Stimulated activated CD4-positive, alpha-beta T cell treated with anti-CD3 and anti-CD28 coated beads, Interleukin-2, amount 100 ng/mL, for 4 hours (primary cell): ENCODE measurements at regions not wholly inside any gene's neighbourhood (a gene's known extent, or its start where the extent isn't known, plus 50 kb on each side); places are given as distances from the start of the nearest gene placed in this dataset.

Experiments used
- DNase-seq: peaks from one replicate; pipeline ENCODE4 v3.0.0-alpha.2; 2020; ENCODE audit warnings: low read depth

DNA sequence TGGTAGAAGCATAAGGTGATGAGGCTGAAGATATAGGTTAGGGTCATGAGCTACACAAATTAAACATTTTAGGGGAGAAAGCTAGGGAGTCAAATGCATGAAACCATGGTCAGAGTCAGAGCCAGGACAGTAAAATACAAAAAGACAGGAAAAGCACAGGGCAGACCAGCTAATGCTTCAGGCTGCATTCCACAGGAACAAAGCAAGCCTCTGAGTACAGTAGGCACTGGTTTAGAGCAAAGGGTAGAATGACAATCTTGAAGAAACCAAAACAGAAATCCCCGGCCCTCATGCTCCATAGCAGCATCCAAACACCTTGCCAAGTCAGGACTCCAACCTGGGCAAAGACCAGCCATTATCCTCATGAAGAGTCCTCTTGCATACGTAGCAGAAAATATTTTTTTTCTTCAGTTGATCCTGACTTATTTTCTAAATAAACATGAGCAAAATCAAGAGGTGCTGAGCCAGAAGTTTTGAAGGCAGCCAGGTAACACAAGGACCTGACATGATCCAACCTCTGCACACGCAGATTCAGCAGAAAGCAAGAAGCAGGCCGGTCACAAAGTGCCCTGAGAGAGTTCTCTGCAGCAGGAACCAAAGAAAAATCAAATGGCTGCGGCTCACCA, 273.1 kb downstream of the TTLL7 start:
- no peak for DNase-seq

DNA sequence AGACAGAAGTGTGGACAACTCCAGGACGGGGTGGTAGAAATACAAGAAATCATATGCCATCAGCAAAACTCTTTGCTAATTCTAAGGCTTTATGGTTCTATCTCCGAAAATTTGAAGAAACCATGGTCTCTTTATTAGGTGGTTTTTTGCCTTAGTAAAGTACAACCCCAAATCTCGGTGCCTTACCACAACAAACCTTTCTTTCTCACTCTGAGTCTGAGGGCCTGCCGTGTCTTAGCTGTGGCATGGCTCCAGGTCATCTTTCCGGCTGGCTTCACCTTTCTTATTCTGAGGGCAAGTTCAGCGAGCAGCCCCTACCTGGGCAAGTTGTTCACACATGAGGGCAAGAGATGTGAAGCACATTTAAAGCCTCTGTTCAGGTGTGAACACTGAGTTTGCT, 280.6 kb downstream of the TTLL7 start:
- no peak for DNase-seq

DNA sequence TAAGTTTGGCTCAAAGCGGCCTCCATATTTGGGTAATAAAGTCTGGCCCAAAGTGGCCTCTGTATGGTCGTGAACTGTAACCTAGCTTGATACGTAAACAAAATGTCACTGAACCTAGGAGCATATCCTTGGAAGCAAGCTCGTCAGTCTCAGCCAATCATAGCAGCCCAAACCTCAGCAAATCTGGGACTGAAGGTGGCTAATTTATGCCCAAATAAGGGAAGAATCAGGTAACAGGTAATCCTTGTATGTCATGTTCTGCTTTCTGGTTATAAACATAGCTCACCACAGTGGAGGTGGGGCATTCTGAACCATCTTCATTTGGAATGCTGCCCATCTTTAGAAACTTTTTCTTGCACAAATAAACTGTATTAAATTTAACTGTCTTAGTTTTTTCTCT, 281.1 kb downstream of the TTLL7 start:
- no peak for DNase-seq

DNA sequence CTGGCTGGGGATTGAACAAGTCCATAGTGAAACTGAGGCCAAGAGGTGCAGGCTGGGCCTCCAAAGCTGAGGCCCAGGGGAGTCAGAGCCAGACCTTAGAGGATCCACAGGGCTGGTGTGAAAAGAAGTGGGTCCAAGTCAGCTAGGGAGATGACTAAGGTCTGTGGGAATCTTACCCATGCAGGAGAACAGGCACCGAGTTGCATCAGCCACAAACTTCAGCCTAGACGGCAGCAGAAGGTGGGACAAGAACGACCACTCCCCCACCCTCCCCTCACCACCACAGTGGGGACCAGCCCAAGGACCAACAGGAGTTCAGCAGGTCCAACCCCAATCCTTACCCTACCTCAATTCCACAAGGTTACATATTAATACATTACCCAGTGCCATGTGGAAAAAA, 282.3 kb downstream of the TTLL7 start:
- DNase-seq: no peak

DNA sequence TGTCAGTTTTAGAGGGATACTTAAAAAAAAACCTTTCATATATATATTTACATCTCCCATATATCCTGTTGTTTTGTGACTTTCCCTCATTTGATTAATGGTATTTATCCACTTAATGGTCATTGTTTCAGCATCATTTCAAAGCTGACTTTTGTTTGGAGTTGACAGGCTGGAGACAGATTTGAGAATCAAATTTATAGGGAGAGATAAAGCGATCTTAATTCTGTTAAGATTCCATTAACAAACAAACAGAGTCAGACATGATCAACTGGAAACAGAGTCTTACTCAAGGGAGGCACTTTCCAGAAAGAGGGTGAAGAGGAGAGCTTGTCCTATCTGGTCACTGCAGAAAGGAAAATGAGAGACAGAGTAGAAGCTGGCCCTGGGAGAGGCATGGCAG, 283.4 kb downstream of the TTLL7 start:
- no peak for DNase-seq

DNA sequence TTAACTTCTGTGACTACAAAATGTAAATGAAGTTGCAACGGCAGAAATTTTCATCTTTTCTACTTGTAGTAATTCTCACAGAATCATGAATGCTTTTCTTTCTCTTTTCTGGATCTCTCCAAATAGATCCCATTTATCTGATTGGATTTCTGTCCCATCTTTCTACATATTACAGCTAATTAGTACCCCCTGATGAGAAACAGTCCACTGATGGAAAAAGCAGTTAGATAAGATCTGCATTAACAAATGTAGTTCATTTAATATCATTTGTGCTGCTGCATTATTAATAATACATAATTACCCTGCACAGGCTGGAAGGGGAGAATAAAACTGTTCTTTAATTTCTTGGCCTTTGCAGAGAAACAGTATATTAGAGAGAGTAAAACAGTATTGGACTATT, 289.3 kb downstream of the TTLL7 start:
- no peak for DNase-seq

DNA sequence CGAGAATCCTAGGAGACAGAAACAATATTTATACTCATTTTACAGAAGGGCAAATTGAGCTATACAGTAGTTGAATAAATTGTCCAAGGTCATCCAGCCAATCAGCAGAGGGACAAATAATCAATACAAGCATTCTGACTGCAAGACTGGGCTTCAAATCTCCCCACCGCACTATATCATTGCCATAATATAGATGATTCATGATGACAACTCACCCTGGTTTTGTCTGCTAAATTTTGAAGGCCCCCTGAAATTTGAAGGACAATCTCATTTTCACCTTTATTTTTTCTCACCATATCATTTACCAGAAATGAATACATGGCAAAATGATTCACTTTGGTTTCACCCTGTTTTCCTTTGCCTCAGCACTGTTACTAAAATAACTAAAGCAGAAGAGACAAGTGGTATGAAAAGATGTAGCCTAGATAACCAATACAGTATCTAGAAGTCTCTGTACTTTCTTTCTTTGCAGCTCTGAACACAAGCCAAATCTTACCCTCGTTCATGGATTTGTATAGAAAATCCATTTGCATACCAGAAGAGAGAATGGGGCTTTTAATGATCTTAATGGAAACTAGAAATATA, 292.5 kb downstream of the TTLL7 start:
- no peak for DNase-seq

DNA sequence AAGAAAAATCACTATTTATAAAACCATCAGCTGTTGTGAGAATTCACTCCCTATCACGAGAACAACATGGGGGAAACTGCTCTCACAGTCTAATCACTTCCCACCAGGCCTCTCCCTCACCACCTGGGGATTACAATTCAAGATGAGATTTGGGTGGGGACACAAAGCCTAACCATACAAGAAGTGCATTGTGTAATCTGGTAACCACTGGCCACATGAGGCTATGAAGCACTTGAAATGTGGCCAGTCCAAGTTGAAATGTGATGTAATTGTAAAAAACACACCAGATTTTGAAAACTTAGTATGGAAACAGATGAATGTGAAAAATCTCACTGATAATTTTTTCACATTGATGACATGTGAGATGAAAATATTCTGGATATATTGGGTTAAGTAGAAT, 293.8 kb downstream of the TTLL7 start:
- no peak for DNase-seq

DNA sequence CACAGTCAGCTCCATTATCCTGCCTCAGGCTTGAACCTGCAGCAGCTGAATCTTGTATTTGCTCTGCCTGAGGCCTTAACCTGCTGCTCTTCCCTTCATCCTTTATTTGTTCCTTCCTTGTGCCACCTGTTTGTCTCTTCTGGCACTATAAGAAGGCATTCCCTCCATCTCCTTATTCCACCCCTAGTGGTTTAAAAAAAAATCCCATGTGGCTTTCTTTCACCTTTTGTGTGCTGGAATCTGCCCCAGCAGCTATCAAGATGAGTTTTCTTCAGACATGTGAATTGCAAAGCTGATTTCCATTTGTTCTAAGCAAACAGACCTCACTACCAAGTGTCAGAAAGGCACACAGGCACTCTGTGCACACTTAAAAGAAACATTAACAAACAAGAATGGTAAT, 294.6 kb downstream of the TTLL7 start:
- DNase-seq: no peak

DNA sequence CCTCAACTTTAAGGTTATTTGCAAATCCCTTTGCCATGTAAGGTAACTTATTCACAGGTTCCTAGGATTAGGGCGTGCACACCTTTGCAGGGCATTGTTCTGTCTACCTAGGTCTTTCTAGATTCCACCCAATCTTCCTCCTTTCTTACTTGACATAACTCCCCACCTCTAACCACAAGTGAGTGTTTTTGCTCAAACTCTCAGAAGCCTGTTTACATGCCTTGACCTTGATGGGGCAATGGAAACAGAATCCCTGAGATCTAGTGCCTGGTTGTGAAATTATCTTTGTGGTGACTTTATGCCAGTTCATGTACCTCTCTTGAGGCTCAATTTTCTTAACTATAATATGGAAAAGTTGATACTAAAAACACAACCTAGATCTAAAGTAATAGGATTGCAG, 296.6 kb downstream of the TTLL7 start:
- no peak for DNase-seq

DNA sequence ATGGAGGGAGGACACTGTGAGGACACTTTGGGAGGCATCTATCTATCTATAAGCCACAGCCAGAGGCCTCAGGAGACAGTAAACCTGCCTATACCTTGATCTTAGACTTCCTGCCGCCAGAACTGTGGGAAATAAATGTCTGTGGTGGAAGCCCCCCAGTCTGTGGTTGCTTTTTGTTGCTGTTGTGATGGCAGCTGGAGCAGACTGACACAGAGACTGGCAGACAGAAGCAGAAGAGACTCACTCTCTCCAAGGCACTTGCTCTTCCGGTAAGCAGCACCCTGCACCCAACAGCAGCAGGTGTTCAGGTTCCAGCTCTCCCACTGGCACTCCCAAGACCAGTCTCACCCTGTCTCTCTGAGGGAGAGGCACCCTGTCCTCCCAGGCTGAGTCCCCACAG, 297.6 kb downstream of the TTLL7 start:
- no peak for DNase-seq

DNA sequence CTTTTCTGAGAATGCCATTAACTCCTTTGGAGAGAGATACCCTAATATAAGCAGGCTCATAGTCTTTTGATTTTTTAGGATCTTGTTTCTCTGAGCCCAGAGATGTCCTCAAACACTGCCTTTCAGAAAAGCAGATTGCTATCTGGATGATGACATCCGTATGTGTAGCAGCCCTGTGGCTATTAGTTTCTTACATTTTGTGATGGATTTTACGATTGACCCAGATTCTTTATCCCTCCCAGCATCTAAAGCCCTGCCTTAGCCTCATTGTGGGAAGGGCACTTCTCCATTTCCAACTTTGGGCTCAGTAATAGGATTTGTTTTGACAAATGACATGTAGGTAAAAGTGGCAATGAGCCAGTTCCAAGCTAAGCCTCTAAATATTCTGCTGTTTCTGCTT, 300.3 kb downstream of the TTLL7 start:
- DNase-seq: no peak

DNA sequence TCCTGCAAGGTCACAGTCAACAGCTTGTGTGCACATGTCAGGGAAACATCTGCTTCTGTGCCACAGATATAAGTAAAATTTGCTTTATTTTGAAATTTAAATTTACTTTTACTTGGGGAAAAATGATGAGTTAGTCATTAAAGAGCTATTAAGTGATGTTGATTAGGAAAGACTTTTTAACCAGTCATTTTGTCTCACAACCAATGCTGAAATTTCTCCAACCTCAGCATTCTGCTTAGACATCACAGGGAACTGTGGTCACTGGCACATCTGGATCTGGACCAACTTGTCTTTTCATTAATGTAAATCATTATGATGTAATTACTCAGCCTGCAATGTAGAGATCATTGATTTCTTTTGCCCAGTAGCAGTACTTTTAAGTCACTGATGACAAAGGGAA, 301.0 kb downstream of the TTLL7 start:
- DNase-seq: no peak

DNA sequence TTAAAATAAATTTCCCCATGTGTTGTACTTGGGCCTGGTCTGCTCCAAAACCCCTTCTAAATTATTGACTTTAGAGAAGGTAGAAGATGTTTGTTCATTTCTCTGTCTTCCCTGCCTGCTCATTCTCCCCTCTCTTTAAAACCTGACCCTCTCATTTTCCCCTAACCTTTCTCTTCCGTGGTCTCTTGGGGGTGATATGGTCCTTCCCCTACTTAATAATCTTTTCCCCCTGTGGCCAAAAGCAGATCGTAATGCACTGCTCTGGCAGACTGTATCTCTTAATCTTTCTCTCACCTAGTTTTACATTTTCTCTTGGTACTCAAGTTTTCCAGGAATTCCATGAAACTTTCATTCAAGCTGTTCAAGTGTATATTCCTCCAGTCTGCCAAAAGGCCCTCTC, 301.7 kb downstream of the TTLL7 start:
- DNase-seq: no peak

DNA sequence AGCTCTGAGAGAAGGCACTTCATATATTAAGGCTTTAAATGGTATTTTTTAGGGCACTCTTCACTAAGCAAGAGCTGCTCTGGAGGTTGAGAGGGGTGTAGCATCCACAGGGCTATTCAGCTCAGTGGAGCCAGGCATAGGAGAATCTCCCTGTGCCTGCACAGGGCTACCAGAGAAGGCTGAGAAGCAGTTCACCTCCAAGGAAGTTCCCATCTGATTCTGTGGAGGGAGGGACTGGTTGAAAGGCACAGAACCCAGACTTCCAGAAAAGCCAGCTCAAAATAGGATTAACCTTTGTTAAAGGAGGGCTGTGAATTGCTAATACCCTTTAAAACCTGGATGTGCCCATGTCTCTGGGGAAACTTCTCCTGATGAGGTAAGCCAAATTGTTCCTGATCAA, 304.5 kb downstream of the TTLL7 start:
- DNase-seq: no peak

DNA sequence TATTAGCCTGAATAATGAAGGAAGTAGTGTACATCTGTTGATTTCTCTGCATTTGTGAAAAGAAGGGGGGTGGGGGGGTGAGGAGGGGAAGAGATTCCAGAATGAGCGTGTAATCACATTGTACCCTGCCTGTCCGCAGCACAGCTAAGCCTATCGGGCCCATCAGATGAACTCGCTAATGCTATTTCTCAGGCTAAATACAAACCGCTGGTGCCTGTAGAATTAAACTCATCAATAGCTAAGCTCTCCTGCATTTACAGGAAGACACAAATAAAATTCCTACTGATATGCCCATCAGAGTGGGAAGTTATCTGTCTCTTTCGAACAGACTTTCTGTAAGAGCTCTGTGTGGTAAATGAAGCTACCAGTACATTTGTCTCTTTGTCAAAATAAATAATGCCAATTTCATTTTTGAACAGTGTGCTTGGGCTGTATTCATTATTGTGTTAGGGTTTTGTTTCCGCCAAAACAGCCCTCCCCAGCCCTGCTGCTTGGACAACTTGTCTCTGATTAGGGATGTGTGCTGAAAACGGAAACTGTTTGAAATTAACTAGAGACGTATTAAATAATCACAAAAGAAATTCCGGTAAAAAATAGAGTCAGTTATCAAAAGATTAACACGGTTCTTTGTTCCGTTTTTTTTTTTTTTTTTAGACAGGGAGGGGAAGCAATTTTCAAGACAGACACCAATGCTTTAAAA, 305.4 kb downstream of the TTLL7 start:
- DNase-seq: no peak

DNA sequence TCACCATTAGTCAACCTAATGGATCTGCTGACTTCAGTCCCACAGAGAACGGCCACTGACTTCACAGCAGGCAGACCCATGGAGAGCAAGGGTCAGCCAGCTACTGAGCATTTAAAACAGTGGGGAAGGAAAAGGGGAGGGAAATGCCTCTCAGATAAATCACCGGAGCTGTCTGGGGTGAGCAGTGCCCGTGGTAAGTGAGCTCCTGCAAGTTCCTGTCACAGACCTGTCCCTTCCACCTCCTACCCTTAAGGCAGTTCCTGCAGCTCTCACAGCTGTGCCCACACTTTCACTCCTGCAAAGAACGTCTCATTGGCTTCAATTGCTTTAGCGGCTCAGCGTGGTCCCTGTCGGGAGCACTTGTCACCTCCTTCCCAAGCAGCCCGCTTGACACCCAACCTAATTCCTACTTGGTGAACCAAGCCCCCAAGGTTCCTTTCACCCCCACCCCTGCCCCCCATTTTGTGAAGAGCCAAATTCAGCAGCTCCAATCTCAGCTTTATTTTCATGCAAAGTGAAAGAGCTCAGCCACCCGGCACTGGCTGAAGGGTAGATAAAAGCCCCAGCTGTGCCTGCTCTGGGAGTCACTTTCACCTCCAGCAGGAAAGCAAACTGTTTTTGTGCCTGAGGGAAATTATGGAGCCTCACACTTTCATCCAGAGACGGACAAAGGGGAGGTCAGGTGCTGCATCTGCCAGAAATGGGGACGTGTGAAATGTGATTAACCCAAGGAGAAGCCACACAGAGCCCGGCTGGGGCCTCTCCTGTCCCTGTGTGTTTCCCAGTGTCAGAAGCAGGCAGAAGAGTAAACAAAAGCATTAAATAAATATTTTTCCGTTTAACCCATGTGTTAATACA, 306.2 kb downstream of the TTLL7 start:
- DNase-seq: no peak

DNA sequence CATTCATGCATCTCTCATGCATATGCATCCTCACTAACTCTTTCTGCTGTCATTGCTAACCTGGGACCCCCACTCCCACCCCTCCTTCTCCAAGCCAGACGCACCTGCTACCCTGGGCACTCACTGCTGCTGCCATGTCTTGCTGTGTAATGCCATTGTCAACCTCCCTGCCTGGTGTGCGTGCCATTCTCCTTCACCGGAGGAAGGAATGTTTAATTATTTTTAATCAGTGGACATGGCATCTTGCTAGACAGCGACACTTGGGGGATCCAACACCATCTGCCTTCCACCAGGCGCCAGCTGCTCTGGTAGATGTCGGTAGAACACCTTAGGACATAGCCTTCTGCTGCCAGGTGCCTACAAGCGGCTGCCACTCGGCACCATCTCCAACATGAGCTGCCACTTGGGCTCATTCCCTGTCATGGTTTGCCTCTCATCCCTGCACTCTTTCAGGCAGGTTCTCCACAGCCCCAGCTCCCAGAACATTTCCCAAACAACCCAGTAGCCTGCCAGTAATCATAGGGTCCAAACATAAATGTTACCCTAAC, 306.9 kb downstream of the TTLL7 start:
- DNase-seq: no peak

DNA sequence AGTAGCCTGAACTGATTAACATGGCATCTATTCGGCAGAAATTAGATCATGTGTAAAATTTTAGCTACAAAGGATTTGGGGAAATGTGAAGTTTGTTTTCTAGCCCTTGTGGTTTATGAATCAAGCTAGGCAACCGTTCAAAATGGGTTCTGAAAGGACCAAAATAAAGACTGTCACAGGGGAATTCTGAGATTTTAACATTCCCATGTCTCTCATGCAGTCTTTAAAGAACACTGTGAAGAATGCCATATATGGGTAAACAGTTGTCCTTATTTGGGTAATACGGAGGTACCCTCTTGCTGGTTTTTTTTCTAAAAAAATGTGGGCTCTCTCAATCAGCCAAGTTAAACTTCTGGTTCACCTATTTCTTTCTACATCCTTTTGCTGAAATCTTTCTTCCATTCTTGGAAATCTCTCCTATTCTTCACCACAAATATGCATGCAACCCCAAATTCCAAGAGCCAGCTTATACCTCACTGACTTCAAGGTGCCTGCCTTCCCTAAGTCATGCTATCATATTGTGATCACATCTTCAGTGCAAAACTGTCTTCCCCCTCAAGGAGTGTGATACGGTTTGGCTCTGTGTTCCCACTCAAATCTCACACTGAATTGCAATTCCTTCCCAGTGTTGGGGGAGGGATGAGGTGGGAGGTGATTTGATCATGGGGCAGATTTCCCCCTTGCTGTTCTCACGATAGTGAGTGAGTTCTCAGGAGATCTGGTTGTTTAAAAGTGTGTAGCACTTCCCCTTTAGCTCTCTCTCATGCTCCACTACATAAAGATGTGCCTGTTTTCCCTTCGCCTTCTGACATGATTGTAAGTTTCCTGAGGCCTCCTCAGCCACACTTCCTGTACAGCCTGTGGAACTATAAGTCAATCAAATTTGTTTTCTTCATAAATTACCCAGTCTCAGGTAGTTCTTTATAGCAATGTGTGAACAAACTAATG, 308.7 kb downstream of the TTLL7 start:
- DNase-seq: no peak

DNA sequence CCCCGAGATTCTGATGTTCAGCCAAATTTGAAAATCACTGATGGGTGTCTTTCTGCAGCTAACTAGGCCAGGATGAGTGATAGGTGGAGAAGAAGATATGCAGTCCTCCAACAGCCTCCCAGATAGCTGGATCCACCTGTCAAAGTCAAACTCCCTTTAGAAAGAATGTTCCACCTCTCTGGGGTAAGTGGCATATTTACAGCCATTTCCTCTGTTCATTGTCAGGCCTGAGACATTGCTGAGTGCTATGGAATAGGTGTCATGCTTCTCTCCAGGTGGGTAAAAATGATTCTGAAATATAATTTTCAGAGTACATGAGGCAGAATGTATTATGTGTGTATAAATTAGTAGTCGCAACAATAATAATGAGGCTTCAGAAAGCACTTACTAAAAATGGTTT, 316.8 kb downstream of the TTLL7 start:
- no peak for DNase-seq

DNA sequence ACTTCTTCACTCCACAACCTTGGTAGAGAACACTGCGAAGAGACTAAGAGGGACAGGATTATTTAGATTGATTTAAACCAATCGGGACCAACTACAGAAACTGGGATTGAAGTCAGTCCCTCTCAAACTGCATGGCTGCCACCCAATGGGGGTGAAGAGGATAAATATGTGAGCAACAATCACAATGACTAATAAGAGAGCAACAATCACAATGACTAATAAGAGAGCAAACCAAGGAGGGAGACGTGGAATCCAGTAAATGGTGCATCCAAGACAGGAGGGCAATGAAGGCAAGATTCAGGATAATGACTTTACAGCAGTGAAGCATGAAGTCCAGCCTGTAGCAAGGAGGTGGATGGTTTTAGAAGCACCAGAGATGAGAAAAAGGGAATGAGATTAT, 322.8 kb downstream of the TTLL7 start:
- no peak for DNase-seq

DNA sequence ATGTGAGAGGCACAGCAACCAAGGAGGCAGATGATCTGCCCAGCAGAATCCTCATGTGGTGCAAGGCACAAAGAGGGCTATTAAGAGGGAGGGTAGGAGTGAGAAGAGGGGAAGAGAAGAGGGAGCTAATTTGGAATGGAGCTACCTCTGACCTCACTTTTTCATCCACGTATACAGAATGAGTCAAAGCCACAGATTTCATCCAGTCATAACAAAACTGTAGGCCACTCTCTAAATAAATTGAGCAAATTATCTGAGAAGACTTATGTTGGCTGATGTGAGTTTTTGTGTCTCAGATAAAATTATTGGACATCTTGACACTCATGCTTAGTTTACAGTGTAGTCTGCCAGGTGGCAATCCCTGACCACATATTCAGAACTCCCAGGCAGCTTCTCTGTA, 325.6 kb downstream of the TTLL7 start:
- no peak for DNase-seq
